DOHH2 (cell line): ENCODE measurements at regions not wholly inside any gene's neighbourhood (a gene's known extent, or its start where the extent isn't known, plus 50 kb on each side); places are given as distances from the start of the nearest gene placed in this dataset.

Experiments
- H3F3A ChIP-seq: fragments of 200-600 bp; sonication (generic), shearing (Covaris generic); 2 replicates; pipeline ENCODE4 v1.6.0; 2016; ENCODE audit warnings: antibody characterized with exemption, mild to moderate bottlenecking; ENCODE audit not compliant: control insufficient read depth, insufficient read depth
- H3K27ac ChIP-seq: fragments of 200-600 bp; sonication (generic); 2 replicates; pipeline ENCODE4 v1.5.1; 2014; ENCODE audit warnings: low read depth, mild to moderate bottlenecking, low read length, moderate library complexity
- H3K27me3 ChIP-seq: fragments of 200-600 bp; sonication (generic); 2 replicates; pipeline ENCODE4 v1.6.1; 2014; ENCODE audit warnings: mild to moderate bottlenecking, low read length, mixed read lengths; ENCODE audit not compliant: control insufficient read depth
- H3K36me3 ChIP-seq: fragments of 200-600 bp; sonication (generic); 2 replicates; pipeline ENCODE4 v1.6.1; 2014; ENCODE audit warnings: mild to moderate bottlenecking, low read length, moderate library complexity, mixed read lengths; ENCODE audit not compliant: control insufficient read depth
- H3K4me1 ChIP-seq: fragments of 200-600 bp; sonication (generic); 2 replicates; pipeline ENCODE4 v1.6.1; 2014; ENCODE audit warnings: mild to moderate bottlenecking, low read length, mixed read lengths; ENCODE audit not compliant: control insufficient read depth
- H3K4me2 ChIP-seq: fragments of 200-600 bp; sonication (generic); 2 replicates; pipeline ENCODE4 v1.6.0; 2014; ENCODE audit warnings: mild to moderate bottlenecking, low read length, moderate library complexity
- H3K4me3 ChIP-seq: fragments of 200-600 bp; sonication (generic); 2 replicates; pipeline ENCODE4 v1.5.1; 2014; ENCODE audit warnings: mild to moderate bottlenecking, low read length, mixed read lengths
- H3K79me2 ChIP-seq: fragments of 200-600 bp; sonication (generic); 2 replicates; pipeline ENCODE4 v1.6.1; 2014; ENCODE audit warnings: mild to moderate bottlenecking, low read length, mixed read lengths; ENCODE audit not compliant: control insufficient read depth
- H3K9me2 ChIP-seq: fragments of 200-600 bp; sonication (generic); replicated peaks from 2 replicates; pipeline ENCODE4 v1.6.1; 2014; ENCODE audit warnings: mild to moderate bottlenecking, low read length, mixed read lengths; ENCODE audit not compliant: control insufficient read depth
- H3K9me3 ChIP-seq: fragments of 200-600 bp; sonication (generic); 2 replicates; pipeline ENCODE4 v1.6.1; 2014; ENCODE audit warnings: antibody characterized with exemption, low read length, mixed read lengths; ENCODE audit not compliant: control insufficient read depth, insufficient read depth
- H4K20me1 ChIP-seq: fragments of 200-600 bp; sonication (generic); 2 replicates; pipeline ENCODE4 v1.6.0; 2014; ENCODE audit warnings: low read depth, mild to moderate bottlenecking, antibody characterized with exemption, low read length, moderate library complexity; ENCODE audit not compliant: control insufficient read depth, insufficient read depth
- CTCF ChIP-seq: fragments of 200-600 bp; sonication (generic); IDR thresholded peaks from one replicate; pipeline ENCODE4 v1.5.1; 2014; ENCODE audit warnings: antibody characterized with exemption, mild to moderate bottlenecking, low read depth, low read length; ENCODE audit not compliant: poor library complexity, severe bottlenecking
- EZH2phosphoT487 ChIP-seq: fragments of 200-600 bp; sonication (generic); IDR thresholded peaks from 2 replicates; pipeline ENCODE4 v1.6.1; 2017; ENCODE audit warnings: borderline replicate concordance, mild to moderate bottlenecking, antibody characterized with exemption, low read length, moderate library complexity, mixed read lengths

- Histone ChIP-seq H3K4me2 (no peak overlapping the region), H3K36me3 (no peaks in the 10 kb centered on the region), H3K4me3 (no peak overlapping the region), H3K4me1 (no peaks in the 10 kb centered on the region), H4K20me1 (no peaks in the 10 kb centered on the region), H3K79me2 (no peaks in the 10 kb centered on the region), H3K27ac (no peak overlapping the region), H3K9me2 (no peaks in the 10 kb centered on the region), H3K27me3 (no peaks in the 10 kb centered on the region), H3K9me3 (no peaks in the 10 kb centered on the region; the same call in 1 of the 2 replicates), H3F3A (no peaks in the 10 kb centered on the region)
- no peak for TF ChIP-seq CTCF
These were observed 207.7 kb downstream of the HS3ST3A1 start for GRCh38 chr17:13393841-13394710.

- 0 out of 2 replicates have a peak, but pooled peaks cover 3% of the 10 kb centered on the region for H3K4me1 ChIP-seq
- no peaks in the 10 kb centered on the region for H3K36me3 ChIP-seq
- no peaks in the 10 kb centered on the region for H3K27me3 ChIP-seq
- H3K79me2 ChIP-seq = no peaks in the 10 kb centered on the region
- no peak overlapping the region for H3K4me2 ChIP-seq
- no peaks in the 10 kb centered on the region for H3F3A ChIP-seq
- no peak overlapping the region for H3K4me3 ChIP-seq
- no peaks in the 10 kb centered on the region for H4K20me1 ChIP-seq
- H3K27ac ChIP-seq = no peak overlapping the region
- no peaks in the 10 kb centered on the region for H3K9me3 ChIP-seq
- no peaks in the 10 kb centered on the region for H3K9me2 ChIP-seq
- no peak for TF ChIP-seq CTCF
- TF ChIP-seq EZH2phosphoT487 = no peak
These were observed 213.8 kb downstream of the HS3ST3A1 start for GRCh38 chr17:13387952-13388351.

GRCh38 chr17:13387236-13387635, 214.5 kb downstream of the HS3ST3A1 start:
- Histone ChIP-seq H3K36me3 (no peaks in the 10 kb centered on the region), H3K4me3 (no peak overlapping the region), H3K4me1 (0 out of 2 replicates have a peak, but pooled peaks cover 3% of the 10 kb centered on the region), H3K9me2 (no peaks in the 10 kb centered on the region), H3F3A (no peaks in the 10 kb centered on the region), H4K20me1 (no peaks in the 10 kb centered on the region), H3K27me3 (no peaks in the 10 kb centered on the region), H3K27ac (no peak overlapping the region), H3K79me2 (no peaks in the 10 kb centered on the region), H3K4me2 (no peak overlapping the region), H3K9me3 (no peaks in the 10 kb centered on the region)
- TF ChIP-seq CTCF = no peak
- no peak for TF ChIP-seq EZH2phosphoT487
